GM12892 (cell line): ENCODE measurements at regions not wholly inside any gene's neighbourhood (a gene's known extent, or its start where the extent isn't known, plus 50 kb on each side); places are given as distances from the start of the nearest gene placed in this dataset.

ENCODE experiments used
- POLR2A ChIP-seq: IDR thresholded peaks from 2 replicates; pipeline ENCODE4 v1.6.1; 2011; ENCODE audit warnings: low read depth, low read length, control low read depth
- POLR2AphosphoS5 ChIP-seq: IDR thresholded peaks from 2 replicates; pipeline ENCODE4 v1.6.1; 2011; ENCODE audit warnings: low read depth, low read length, control low read depth
- TAF1 ChIP-seq: IDR thresholded peaks from 2 replicates; pipeline ENCODE4 v1.6.1; 2011; ENCODE audit warnings: low read depth, mild to moderate bottlenecking, control low read depth, low read length, borderline replicate concordance

- no peak for TF ChIP-seq POLR2A
- no peak for TF ChIP-seq TAF1
- TF ChIP-seq POLR2AphosphoS5, result no peak
Observed at GRCh38 chr6:156639009-156639721, 138.0 kb upstream of the ARID1B start.
